MM.1S (cell line): ENCODE measurements at regions not wholly inside any gene's neighbourhood (a gene's known extent, or its start where the extent isn't known, plus 50 kb on each side); places are given as distances from the start of the nearest gene placed in this dataset.

Experiments
- DNase-seq: peaks from one replicate; pipeline ENCODE4 v3.0.0-alpha.2; 2015
- H2AFZ ChIP-seq: fragments of 300-600 bp; sonication (generic); 2 replicates; pipeline ENCODE4 v1.6.0; 2016; ENCODE audit warnings: antibody characterized with exemption, low read length
- H3F3A ChIP-seq: fragments of 300-600 bp; sonication (generic); 2 replicates; pipeline ENCODE4 v1.6.1; 2016; ENCODE audit warnings: mild to moderate bottlenecking, antibody characterized with exemption, low read length, moderate library complexity, mixed read lengths; ENCODE audit not compliant: insufficient read depth
- H3K27ac ChIP-seq: fragments of 300-600 bp; sonication (generic); 2 replicates; pipeline ENCODE4 v1.5.1; 2016; ENCODE audit warnings: mild to moderate bottlenecking, low read length
- H3K27me3 ChIP-seq: fragments of 300-600 bp; sonication (generic); replicated peaks from 2 replicates; pipeline ENCODE4 v1.6.0; 2016; ENCODE audit warnings: low read length; ENCODE audit not compliant: insufficient read depth
- H3K36me3 ChIP-seq: fragments of 300-600 bp; sonication (generic); replicated peaks from 2 replicates; pipeline ENCODE4 v1.6.1; 2016; ENCODE audit warnings: mild to moderate bottlenecking, low read length, mixed read lengths; ENCODE audit not compliant: insufficient read depth
- H3K4me1 ChIP-seq: fragments of 300-600 bp; sonication (generic); 2 replicates; pipeline ENCODE4 v1.6.1; 2016; ENCODE audit warnings: low read length, mixed read lengths
- H3K4me2 ChIP-seq: fragments of 300-600 bp; sonication (generic); 2 replicates; pipeline ENCODE4 v1.6.0; 2016; ENCODE audit warnings: low read depth, low read length
- H3K4me3 ChIP-seq: fragments of 300-600 bp; sonication (generic); 2 replicates; pipeline ENCODE4 v1.5.1; 2016; ENCODE audit warnings: low read length, mixed read lengths
- H3K79me2 ChIP-seq: fragments of 300-600 bp; sonication (generic); 2 replicates; pipeline ENCODE4 v1.6.1; 2016; ENCODE audit warnings: mixed run types, low read length, mixed read lengths
- H3K9ac ChIP-seq: fragments of 300-600 bp; sonication (generic); 2 replicates; pipeline ENCODE4 v1.6.1; 2016; ENCODE audit warnings: low read length, mixed read lengths
- H3K9me2 ChIP-seq: fragments of 300-600 bp; sonication (generic); replicated peaks from 2 replicates; pipeline ENCODE4 v1.6.1; 2016; ENCODE audit warnings: mild to moderate bottlenecking, low read length, mixed read lengths; ENCODE audit not compliant: insufficient read depth
- H3K9me3 ChIP-seq: fragments of 300-600 bp; sonication (generic); replicated peaks from 2 replicates; pipeline ENCODE4 v1.6.1; 2016; ENCODE audit warnings: mild to moderate bottlenecking, low read length, mixed read lengths; ENCODE audit not compliant: insufficient read depth
- H4K20me1 ChIP-seq: fragments of 300-600 bp; sonication (generic); 2 replicates; pipeline ENCODE4 v1.6.1; 2016; ENCODE audit warnings: mild to moderate bottlenecking, low read length, moderate library complexity, mixed read lengths; ENCODE audit not compliant: insufficient read depth
- EZH2 ChIP-seq: fragments of 300-600 bp; sonication (generic); optimal IDR thresholded peaks from 2 replicates; pipeline ENCODE3; 2017; ENCODE audit warnings: low read depth, mild to moderate bottlenecking, antibody characterized with exemption, low read length, mixed read lengths
- EZH2phosphoT487 ChIP-seq: fragments of 300-600 bp; sonication (generic); IDR thresholded peaks from 2 replicates; pipeline ENCODE4 v1.6.1; 2018; ENCODE audit warnings: antibody characterized with exemption, low read length
- TF ChIP-seq, protein P1 (sequence below): fragments of 300-600 bp; sonication (generic); IDR thresholded peaks from 2 replicates; pipeline ENCODE4 v1.5.1; 2016; ENCODE audit warnings: antibody characterized with exemption, low read length, mixed read lengths

DNA sequence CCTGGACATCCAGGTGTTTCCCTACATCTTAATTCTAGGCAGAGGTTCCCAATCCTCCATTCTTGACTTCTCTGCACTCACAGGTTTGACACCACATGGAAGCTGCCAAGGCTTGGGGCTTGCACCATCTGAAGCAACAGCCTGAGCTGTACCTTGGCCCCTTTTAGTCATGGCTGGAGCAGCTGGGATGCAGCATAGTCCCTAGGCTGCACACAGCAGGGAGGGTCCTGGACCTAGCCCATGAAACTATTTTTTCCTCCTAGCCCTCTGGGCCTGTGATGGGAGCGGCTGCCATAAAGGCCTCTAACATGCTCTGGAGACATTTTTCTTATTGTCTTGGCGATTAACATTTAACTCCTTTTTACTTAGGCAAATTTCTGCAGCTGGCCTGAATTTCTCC, 417.2 kb upstream of the FLRT2 start:
- no peak for DNase-seq
- no peaks in the 10 kb centered on the region for H3F3A ChIP-seq
- no peak overlapping the region for H3K9ac ChIP-seq
- H3K27ac ChIP-seq = no peak overlapping the region
- H3K4me2 ChIP-seq = no peak overlapping the region
- no peaks in the 10 kb centered on the region for H3K9me2 ChIP-seq
- no peaks in the 10 kb centered on the region for H3K36me3 ChIP-seq
- H3K4me1 ChIP-seq = no peaks in the 10 kb centered on the region
- H2AFZ ChIP-seq = no peak overlapping the region
- H3K27me3 ChIP-seq = no peaks in the 10 kb centered on the region
- H3K79me2 ChIP-seq = no peaks in the 10 kb centered on the region
- H3K9me3 ChIP-seq = no peaks in the 10 kb centered on the region
- H3K4me3 ChIP-seq = no peak overlapping the region
- TF ChIP-seq, protein P1, sequence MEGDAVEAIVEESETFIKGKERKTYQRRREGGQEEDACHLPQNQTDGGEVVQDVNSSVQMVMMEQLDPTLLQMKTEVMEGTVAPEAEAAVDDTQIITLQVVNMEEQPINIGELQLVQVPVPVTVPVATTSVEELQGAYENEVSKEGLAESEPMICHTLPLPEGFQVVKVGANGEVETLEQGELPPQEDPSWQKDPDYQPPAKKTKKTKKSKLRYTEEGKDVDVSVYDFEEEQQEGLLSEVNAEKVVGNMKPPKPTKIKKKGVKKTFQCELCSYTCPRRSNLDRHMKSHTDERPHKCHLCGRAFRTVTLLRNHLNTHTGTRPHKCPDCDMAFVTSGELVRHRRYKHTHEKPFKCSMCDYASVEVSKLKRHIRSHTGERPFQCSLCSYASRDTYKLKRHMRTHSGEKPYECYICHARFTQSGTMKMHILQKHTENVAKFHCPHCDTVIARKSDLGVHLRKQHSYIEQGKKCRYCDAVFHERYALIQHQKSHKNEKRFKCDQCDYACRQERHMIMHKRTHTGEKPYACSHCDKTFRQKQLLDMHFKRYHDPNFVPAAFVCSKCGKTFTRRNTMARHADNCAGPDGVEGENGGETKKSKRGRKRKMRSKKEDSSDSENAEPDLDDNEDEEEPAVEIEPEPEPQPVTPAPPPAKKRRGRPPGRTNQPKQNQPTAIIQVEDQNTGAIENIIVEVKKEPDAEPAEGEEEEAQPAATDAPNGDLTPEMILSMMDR = no peak
- H4K20me1 ChIP-seq = no peaks in the 10 kb centered on the region

- no peaks in the 10 kb centered on the region for H3F3A ChIP-seq
- H3K79me2 ChIP-seq = no peaks in the 10 kb centered on the region
- H3K4me1 ChIP-seq = no peaks in the 10 kb centered on the region
- no peak overlapping the region for H2AFZ ChIP-seq
- no peaks in the 10 kb centered on the region for H4K20me1 ChIP-seq
- no peak overlapping the region for H3K9ac ChIP-seq
- no peak overlapping the region for H3K4me2 ChIP-seq
- no peak for DNase-seq
- no peaks in the 10 kb centered on the region for H3K9me3 ChIP-seq
- no peak overlapping the region for H3K27ac ChIP-seq
- H3K36me3 ChIP-seq = no peaks in the 10 kb centered on the region
- H3K4me3 ChIP-seq = no peak overlapping the region
- no peaks in the 10 kb centered on the region for H3K27me3 ChIP-seq
- TF ChIP-seq, protein P1 = no peak
- TF ChIP-seq EZH2phosphoT487 = no peak
- TF ChIP-seq EZH2 = no peak
- H3K9me2 ChIP-seq = no peaks in the 10 kb centered on the region
Measured at GRCh38 chr14:85115921-85116320, 414.0 kb upstream of the FLRT2 start.

- Histone ChIP-seq H3K4me3 (no peak overlapping the region), H3K4me2 (no peak overlapping the region), H3K9me2 (no peaks in the 10 kb centered on the region), H3K9me3 (no peaks in the 10 kb centered on the region), H4K20me1 (no peaks in the 10 kb centered on the region), H2AFZ (no peak overlapping the region), H3K79me2 (no peaks in the 10 kb centered on the region), H3K9ac (no peak overlapping the region), H3F3A (no peaks in the 10 kb centered on the region), H3K36me3 (no peaks in the 10 kb centered on the region), H3K27me3 (no peaks in the 10 kb centered on the region), H3K4me1 (no peaks in the 10 kb centered on the region), H3K27ac (no peak overlapping the region)
- TF ChIP-seq EZH2 = no peak
- TF ChIP-seq EZH2phosphoT487 = no peak
- TF ChIP-seq, protein P1 = no peak
- DNase-seq = no peak
Measured at GRCh38 chr14:85118274-85118673, 411.7 kb upstream of the FLRT2 start.

GRCh38 chr14:85122690-85123089, 407.3 kb upstream of the FLRT2 start:
- Histone ChIP-seq H3F3A (no peaks in the 10 kb centered on the region), H3K4me3 (no peak overlapping the region), H3K4me1 (no peaks in the 10 kb centered on the region), H3K4me2 (no peak overlapping the region), H3K9me2 (no peaks in the 10 kb centered on the region), H3K27me3 (no peaks in the 10 kb centered on the region), H3K27ac (no peak overlapping the region), H3K9me3 (no peaks in the 10 kb centered on the region), H2AFZ (no peak overlapping the region), H4K20me1 (no peaks in the 10 kb centered on the region), H3K79me2 (no peaks in the 10 kb centered on the region), H3K36me3 (no peaks in the 10 kb centered on the region), H3K9ac (no peak overlapping the region)
- no peak for DNase-seq
- TF ChIP-seq, protein P1 = no peak
- no peak for TF ChIP-seq EZH2phosphoT487
- no peak for TF ChIP-seq EZH2
